ENCODE measurements at regions not wholly inside any gene's neighbourhood (a gene's known extent, or its start where the extent isn't known, plus 50 kb on each side); places are given as distances from the start of the nearest gene placed in this dataset.

- TF ChIP-seq CTCF (IDR thresholded peaks at IDR 0.05) (no peak), POLR2A (IDR thresholded peaks at IDR 0.05) (no peak)
Observed at GRCh38 chr18:45384962-45385315, 230.3 kb upstream of the SLC14A2 start.
